IMR-90 (cell line): ENCODE measurements at regions not wholly inside any gene's neighbourhood (a gene's known extent, or its start where the extent isn't known, plus 50 kb on each side); places are given as distances from the start of the nearest gene placed in this dataset.

ENCODE experiments used
- ATAC-seq: fragments of 200-7000 bp; cut with Tn5 transposase; 2 replicates; pipeline ENCODE4 v1.9.1; 2020; ENCODE audit warnings: low read depth, mild to moderate bottlenecking, moderate library complexity
- BruUV-seq: library from RNA; stranded (reverse); fragments of 400-500 nt; replicated peaks from 2 replicates; lab custom pipeline; 2021; lab: Mats Ljungman, UMichigan
- CTCF ChIA-PET: fragments of 300-600 bp; formaldehyde crosslinking; extraction: SDS; loops from one replicate; lab custom pipeline; 2021; ENCODE audit warnings: antibody characterized with exemption; lab: Yijun Ruan, JAX
- POLR2A ChIA-PET: fragments of 300-600 bp; sonication (Branson Sonifier 250); formaldehyde crosslinking; loops from one replicate; lab custom pipeline; 2022; ENCODE audit warnings: antibody characterized with exemption; ENCODE audit not compliant: unreplicated experiment; lab: Charles Lee
- DNase-seq: peaks from one replicate; pipeline ENCODE4 v3.0.0; 2013
- H2AFZ ChIP-seq: replicated peaks from 2 replicates; pipeline ENCODE3; 2013; ENCODE audit warnings: low read length, mild to moderate bottlenecking; ENCODE audit not compliant: poor library complexity
- H2AK5ac ChIP-seq: 2 replicates; pipeline ENCODE4 v1.6.1; 2013; ENCODE audit warnings: low read depth, low read length, inconsistent platforms
- H2AK9ac ChIP-seq: replicated peaks from 2 replicates; pipeline ENCODE3; 2013; ENCODE audit warnings: mild to moderate bottlenecking, low read depth, low read length, moderate library complexity; ENCODE audit not compliant: poor library complexity
- H2BK120ac ChIP-seq: 2 replicates; pipeline ENCODE4 v1.6.1; 2013; ENCODE audit warnings: low read depth, low read length, inconsistent platforms
- H2BK15ac ChIP-seq: 3 replicates; pipeline ENCODE4 v1.6.1; 2013; ENCODE audit warnings: low read depth, low read length, inconsistent platforms
- H2BK20ac ChIP-seq: 2 replicates; pipeline ENCODE4 v1.6.1; 2013; ENCODE audit warnings: low read depth, mild to moderate bottlenecking, inconsistent platforms, low read length, moderate library complexity
- H2BK5ac ChIP-seq: 2 replicates; pipeline ENCODE4 v1.6.1; 2013; ENCODE audit warnings: mild to moderate bottlenecking, low read depth, low read length, inconsistent platforms; ENCODE audit not compliant: poor library complexity, severe bottlenecking
- H3K14ac ChIP-seq: replicated peaks from 2 replicates; pipeline ENCODE4 v1.6.1; 2013; ENCODE audit warnings: low read depth, low read length, inconsistent platforms
- H3K18ac ChIP-seq: 2 replicates; pipeline ENCODE4 v1.6.1; 2013; ENCODE audit warnings: low read depth, low read length, control low read depth
- H3K23ac ChIP-seq: 2 replicates; pipeline ENCODE4 v1.6.1; 2013; ENCODE audit warnings: low read depth, low read length, inconsistent platforms
- H3K27ac ChIP-seq: 2 replicates; pipeline ENCODE4 v1.5.1; 2013; ENCODE audit warnings: mild to moderate bottlenecking, control low read depth, low read length; ENCODE audit not compliant: insufficient read depth
- H3K27me3 ChIP-seq: 2 replicates; pipeline ENCODE4 v1.6.1; 2013; ENCODE audit warnings: low read length; ENCODE audit not compliant: control insufficient read depth, insufficient read depth
- H3K36me3 ChIP-seq: 2 replicates; pipeline ENCODE4 v1.6.1; 2013; ENCODE audit warnings: low read length, mixed read lengths; ENCODE audit not compliant: control insufficient read depth, insufficient read depth
- H3K4ac ChIP-seq: 2 replicates; pipeline ENCODE4 v1.6.1; 2013; ENCODE audit warnings: low read depth, low read length, inconsistent platforms
- H3K4me1 ChIP-seq: 2 replicates; pipeline ENCODE4 v1.6.1; 2013; ENCODE audit warnings: low read length, mixed read lengths; ENCODE audit not compliant: control insufficient read depth, insufficient read depth
- H3K4me2 ChIP-seq: 2 replicates; pipeline ENCODE4 v1.6.1; 2013; ENCODE audit warnings: low read depth, mild to moderate bottlenecking, control low read depth, low read length, moderate library complexity
- H3K4me3 ChIP-seq: 2 replicates; pipeline ENCODE4 v1.5.1; 2013; ENCODE audit warnings: low read depth, mild to moderate bottlenecking, control low read depth, low read length, moderate library complexity; ENCODE audit not compliant: insufficient read depth
- H3K56ac ChIP-seq: 2 replicates; pipeline ENCODE4 v1.6.1; 2013; ENCODE audit warnings: low read length, inconsistent platforms; ENCODE audit not compliant: insufficient read depth; ENCODE audit errors: extremely low read depth
- H3K79me1 ChIP-seq, 2 experiments: 2 replicates each; pipeline ENCODE4 v1.6.1; 2013; ENCODE audit warnings: low read length in 2 of 2, inconsistent platforms in 1 of 2, low read depth in 1 of 2
- H3K9ac ChIP-seq: 2 replicates; pipeline ENCODE4 v1.6.1; 2013; ENCODE audit warnings: low read depth, low read length, control low read depth
- H3K9me1 ChIP-seq: 2 replicates; pipeline ENCODE4 v1.6.1; 2013; ENCODE audit warnings: low read length, inconsistent platforms; ENCODE audit not compliant: insufficient read depth
- H3K9me3 ChIP-seq: 2 replicates; pipeline ENCODE4 v1.6.1; 2013; ENCODE audit warnings: low read length; ENCODE audit not compliant: control insufficient read depth, insufficient read depth
- H4K20me1 ChIP-seq: 2 replicates; pipeline ENCODE4 v1.6.1; 2013; ENCODE audit warnings: low read length, inconsistent platforms; ENCODE audit not compliant: insufficient read depth
- H4K5ac ChIP-seq: 2 replicates; pipeline ENCODE4 v1.6.1; 2013; ENCODE audit warnings: mild to moderate bottlenecking, low read depth, low read length, control low read depth
- H4K8ac ChIP-seq, 2 experiments: 2 replicates each; pipeline ENCODE4 v1.6.1; 2013; ENCODE audit warnings: low read depth in 2 of 2, low read length in 2 of 2, control low read depth in 1 of 2, inconsistent platforms in 1 of 2
- H4K91ac ChIP-seq: 2 replicates; pipeline ENCODE4 v1.6.1; 2013; ENCODE audit warnings: low read depth, low read length, inconsistent platforms; ENCODE audit not compliant: insufficient read depth
- BHLHE40 ChIP-seq: fragments of 150-350 bp; IDR thresholded peaks from 2 replicates; pipeline ENCODE4 v1.6.1; 2016; ENCODE audit warnings: mild to moderate bottlenecking, low read depth, low read length
- CEBPB ChIP-seq: IDR thresholded peaks from 2 replicates; pipeline ENCODE4 v1.6.1; 2012; ENCODE audit warnings: low read depth, low read length, improper control_type of control experiment
- CHD1 ChIP-seq: IDR thresholded peaks from 2 replicates; pipeline ENCODE4 v1.6.1; 2012; ENCODE audit warnings: low read depth, low read length, improper control_type of control experiment
- MXI1 ChIP-seq: IDR thresholded peaks from 2 replicates; pipeline ENCODE4 v1.6.1; 2012; ENCODE audit warnings: low read depth, mild to moderate bottlenecking, low read length, moderate library complexity, borderline replicate concordance
- POLR2A ChIP-seq: IDR thresholded peaks from 2 replicates; pipeline ENCODE4 v1.6.1; 2012; ENCODE audit warnings: mild to moderate bottlenecking, low read depth, low read length
- RAD21 ChIP-seq: IDR thresholded peaks from 2 replicates; pipeline ENCODE4 v1.6.1; 2012; ENCODE audit warnings: low read length, improper control_type of control experiment
- RCOR1 ChIP-seq: IDR thresholded peaks from 2 replicates; pipeline ENCODE4 v1.6.1; 2012; ENCODE audit warnings: mild to moderate bottlenecking, low read length, improper control_type of control experiment; ENCODE audit not compliant: insufficient replicate concordance
- WGBS, 2 experiments: methylation state at CpG; one replicate each; pipeline versions ENCODE4 v1.1.5 to v1.1.7; 2013; ENCODE audit warnings: missing lambda C conversion rate in 2 of 2; ENCODE audit not compliant: insufficient read length in 1 of 2; ENCODE audit errors: extremely low coverage in 2 of 2; 5-methylcytosine and 5-hydroxymethylcytosine counted together
- dilution Hi-C: fragments of 300-500 bp; cut with HindIII; formaldehyde crosslinking; loops from one replicate; pipeline ENCODE4 v1.14.3; 2018; ENCODE audit warnings: low sequenced_read_pairs; ENCODE audit not compliant: unreplicated experiment
- in situ Hi-C: fragments of 300-500 bp; cut with MboI; formaldehyde crosslinking; loops from 3 replicates; pipeline ENCODE4 v1.14.3; 2019; ENCODE audit warnings: low sequenced_read_pairs, inconsistent platforms, mixed read lengths
- intact Hi-C: fragments of 100-400 bp; cut with micrococcal nuclease; formaldehyde crosslinking; loops from 2 replicates; pipeline ENCODE4 v1.10.0; 2022
- TF ChIP-seq, protein P1 (sequence below): fragments of 150-350 bp; IDR thresholded peaks from 2 replicates; pipeline ENCODE4 v1.6.1; 2016; ENCODE audit warnings: low read depth, mild to moderate bottlenecking, low read length, moderate library complexity, borderline replicate concordance
- TF ChIP-seq, protein P2 (sequence below): conservative IDR thresholded peaks from 2 replicates; pipeline ENCODE4 v1.5.1; 2012; ENCODE audit warnings: mild to moderate bottlenecking, low read depth, low read length, improper control_type of control experiment
- TF ChIP-seq, protein P3 (sequence below): fragments of 150-350 bp; IDR thresholded peaks from 2 replicates; pipeline ENCODE4 v1.6.1; 2017; ENCODE audit warnings: mild to moderate bottlenecking, antibody characterized with exemption, low read length, low read depth

DNA sequence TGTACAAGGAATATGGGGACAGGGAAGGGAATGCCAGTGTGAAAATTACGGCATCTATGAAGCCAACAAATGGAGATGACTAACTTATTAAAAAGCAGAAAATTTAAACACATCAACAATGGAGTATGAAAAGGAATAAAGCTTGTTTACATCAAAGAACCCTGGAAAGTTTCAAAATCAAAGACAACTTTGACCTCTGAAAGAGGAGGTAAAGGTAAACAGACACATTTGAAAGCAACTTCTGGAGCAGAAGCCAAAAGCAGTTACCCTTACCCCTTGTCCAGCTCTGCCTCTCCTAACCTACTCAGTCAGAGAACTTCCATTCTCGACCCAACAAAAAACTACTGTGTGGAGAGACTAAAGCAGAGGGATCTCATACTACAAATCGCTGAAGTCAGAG is 184.3 kb downstream of the DUSP6 start:
- in situ Hi-C loops, result no loop called here
- H3K4me1 ChIP-seq, result no peaks in the 10 kb centered on the region
- H3K27me3 ChIP-seq, result no peaks in the 10 kb centered on the region
- no CpG with 5 or more reads among the region's 3 CpGs for WGBS, 2 experiments
- ChIA-PET CTCF (no interaction called here), POLR2A (no interaction called here)
- no peak overlapping the region for H4K5ac ChIP-seq
- no peaks in the 10 kb centered on the region for H3K36me3 ChIP-seq
- no peak overlapping the region for H2AK5ac ChIP-seq
- H2AK9ac ChIP-seq, result no peak overlapping the region
- no peak overlapping the region for H4K8ac ChIP-seq
- H3K79me1 ChIP-seq, result no peaks in the 10 kb centered on the region
- H3K56ac ChIP-seq, result no peak overlapping the region
- dilution Hi-C loops, result no loop called here
- ATAC-seq (no peak), DNase-seq (no peak)
- H3K23ac ChIP-seq, result no peak overlapping the region
- no peaks in the 10 kb centered on the region for H3K9me1 ChIP-seq
- no peaks in the 10 kb centered on the region for H4K20me1 ChIP-seq
- H3K14ac ChIP-seq, result peak overlapping the region; percentile 63; the same call in 1 of the 2 replicates
- no peak overlapping the region for H3K4ac ChIP-seq
- no TSS peak for BruUV-seq
- H3K27ac ChIP-seq, result no peak overlapping the region
- intact Hi-C loops, result no loop called here
- no peak overlapping the region for H4K91ac ChIP-seq
- H3K4me2 ChIP-seq, result no peak overlapping the region
- H3K9ac ChIP-seq, result no peak overlapping the region
- H2AFZ ChIP-seq, result no peak overlapping the region
- no peak overlapping the region for H3K18ac ChIP-seq
- no peak overlapping the region for H3K4me3 ChIP-seq
- no peak for TF ChIP-seq RAD21
- TF ChIP-seq CEBPB, result no peak
- no peak for TF ChIP-seq BHLHE40
- TF ChIP-seq RCOR1, result no peak
- TF ChIP-seq, protein P1, sequence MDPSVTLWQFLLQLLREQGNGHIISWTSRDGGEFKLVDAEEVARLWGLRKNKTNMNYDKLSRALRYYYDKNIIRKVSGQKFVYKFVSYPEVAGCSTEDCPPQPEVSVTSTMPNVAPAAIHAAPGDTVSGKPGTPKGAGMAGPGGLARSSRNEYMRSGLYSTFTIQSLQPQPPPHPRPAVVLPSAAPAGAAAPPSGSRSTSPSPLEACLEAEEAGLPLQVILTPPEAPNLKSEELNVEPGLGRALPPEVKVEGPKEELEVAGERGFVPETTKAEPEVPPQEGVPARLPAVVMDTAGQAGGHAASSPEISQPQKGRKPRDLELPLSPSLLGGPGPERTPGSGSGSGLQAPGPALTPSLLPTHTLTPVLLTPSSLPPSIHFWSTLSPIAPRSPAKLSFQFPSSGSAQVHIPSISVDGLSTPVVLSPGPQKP, result no peak
- no peak for TF ChIP-seq MXI1
- TF ChIP-seq, protein P2, sequence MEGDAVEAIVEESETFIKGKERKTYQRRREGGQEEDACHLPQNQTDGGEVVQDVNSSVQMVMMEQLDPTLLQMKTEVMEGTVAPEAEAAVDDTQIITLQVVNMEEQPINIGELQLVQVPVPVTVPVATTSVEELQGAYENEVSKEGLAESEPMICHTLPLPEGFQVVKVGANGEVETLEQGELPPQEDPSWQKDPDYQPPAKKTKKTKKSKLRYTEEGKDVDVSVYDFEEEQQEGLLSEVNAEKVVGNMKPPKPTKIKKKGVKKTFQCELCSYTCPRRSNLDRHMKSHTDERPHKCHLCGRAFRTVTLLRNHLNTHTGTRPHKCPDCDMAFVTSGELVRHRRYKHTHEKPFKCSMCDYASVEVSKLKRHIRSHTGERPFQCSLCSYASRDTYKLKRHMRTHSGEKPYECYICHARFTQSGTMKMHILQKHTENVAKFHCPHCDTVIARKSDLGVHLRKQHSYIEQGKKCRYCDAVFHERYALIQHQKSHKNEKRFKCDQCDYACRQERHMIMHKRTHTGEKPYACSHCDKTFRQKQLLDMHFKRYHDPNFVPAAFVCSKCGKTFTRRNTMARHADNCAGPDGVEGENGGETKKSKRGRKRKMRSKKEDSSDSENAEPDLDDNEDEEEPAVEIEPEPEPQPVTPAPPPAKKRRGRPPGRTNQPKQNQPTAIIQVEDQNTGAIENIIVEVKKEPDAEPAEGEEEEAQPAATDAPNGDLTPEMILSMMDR, result no peak
- no peak for TF ChIP-seq POLR2A
- no peak for TF ChIP-seq CHD1
- TF ChIP-seq, protein P3, sequence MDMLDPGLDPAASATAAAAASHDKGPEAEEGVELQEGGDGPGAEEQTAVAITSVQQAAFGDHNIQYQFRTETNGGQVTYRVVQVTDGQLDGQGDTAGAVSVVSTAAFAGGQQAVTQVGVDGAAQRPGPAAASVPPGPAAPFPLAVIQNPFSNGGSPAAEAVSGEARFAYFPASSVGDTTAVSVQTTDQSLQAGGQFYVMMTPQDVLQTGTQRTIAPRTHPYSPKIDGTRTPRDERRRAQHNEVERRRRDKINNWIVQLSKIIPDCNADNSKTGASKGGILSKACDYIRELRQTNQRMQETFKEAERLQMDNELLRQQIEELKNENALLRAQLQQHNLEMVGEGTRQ, result no peak
- H2BK5ac ChIP-seq, result no peak overlapping the region
- H3K9me3 ChIP-seq, result peaks cover 3% of the 10 kb centered on the region; the same call in 1 of the 2 replicates
- H2BK120ac ChIP-seq, result no peak overlapping the region
- no peak overlapping the region; the same call in 2 of the 3 replicates for H2BK15ac ChIP-seq
- no peak overlapping the region for H2BK20ac ChIP-seq
